ENCODE measurements at regions not wholly inside any gene's neighbourhood (a gene's known extent, or its start where the extent isn't known, plus 50 kb on each side); places are given as distances from the start of the nearest gene placed in this dataset.

- TF ChIP-seq POLR2A (IDR thresholded peaks at IDR 0.05) (no peak), CTCF (IDR thresholded peaks at IDR 0.05 in 4 of 5, conservative IDR thresholded peaks at IDR 0.05 in 1 of 5) (no peak)
Measured at GRCh38 chr3:76474632-76475031, 565.3 kb upstream of the ROBO2 start.
